Transverse colon (tissue), 4 donors: ENCODE measurements at regions not wholly inside any gene's neighbourhood (a gene's known extent, or its start where the extent isn't known, plus 50 kb on each side); places are given as distances from the start of the nearest gene placed in this dataset.

ENCODE experiments used
- DNase-seq: peaks from one replicate; pipeline ENCODE4 v3.0.0-alpha.2; 2019
- H3K27ac ChIP-seq, 4 donors: fragments of 200-600 bp; sonication (generic); 2 replicates each; pipeline ENCODE4 v1.5.1; 2016 to 2018; ENCODE audit warnings: inconsistent platforms in 4 of 4
- H3K27me3 ChIP-seq: fragments of 200-600 bp; sonication (generic); 2 replicates; pipeline ENCODE4 v1.5.1; 2017; ENCODE audit warnings: inconsistent platforms
- H3K36me3 ChIP-seq, 4 donors: fragments of 200-600 bp; sonication (generic); 2 replicates each; pipeline ENCODE4 v1.5.1; 2017 to 2019; ENCODE audit warnings: inconsistent platforms in 4 of 4
- H3K4me1 ChIP-seq, 4 donors: fragments of 200-600 bp; sonication (generic); 2 replicates each; pipeline ENCODE4 v1.5.1; 2017 to 2020; ENCODE audit warnings: inconsistent platforms in 4 of 4
- H3K4me3 ChIP-seq, 4 donors: fragments of 200-600 bp; sonication (generic); 1 replicate in 1 of 4; 2 replicates in 3 of 4; pipeline versions ENCODE4 v1.5.1 to v1.6.1; 2017 to 2019; ENCODE audit warnings: inconsistent platforms in 4 of 4
- H3K9me3 ChIP-seq, 2 donors: fragments of 200-600 bp; sonication (generic); 2 replicates each; pipeline ENCODE4 v1.5.1; 2017 to 2019; ENCODE audit warnings: inconsistent platforms in 2 of 2
- EP300 ChIP-seq: sonication (generic); formaldehyde crosslinking; IDR thresholded peaks from one replicate; pipeline ENCODE4 v1.6.1; 2017; ENCODE audit warnings: antibody characterized with exemption, low read depth
- POLR2A ChIP-seq: fragments of 450-650 bp; IDR thresholded peaks from one replicate; pipeline ENCODE4 v1.6.1; 2016; ENCODE audit warnings: antibody characterized with exemption, mild to moderate bottlenecking, moderate library complexity
- POLR2AphosphoS5 ChIP-seq, 3 donors: sonication (generic); formaldehyde crosslinking; IDR thresholded peaks; one replicate each; pipeline ENCODE4 v1.6.1; 2016; ENCODE audit warnings: antibody characterized with exemption in 3 of 3
- WGBS, 2 donors: methylation state at CpG; one replicate each; pipeline ENCODE4 v1.1.5; 2018; ENCODE audit warnings: low coverage in 1 of 2; 5-methylcytosine and 5-hydroxymethylcytosine counted together
- in situ Hi-C, 4 donors: fragments of 200-750 bp; cut with MboI; loops; one replicate each; pipeline versions ENCODE4 v1.15.0 to v1.15.1; 2017; ENCODE audit warnings: low sequenced_read_pairs in 3 of 4, low pct_ligation_motif_present in 1 of 4, low pct_unique_long_range_greater_than_20kb in 1 of 4
- intact Hi-C: fragments of 100-400 bp; cut with DNase I; formaldehyde crosslinking; loops from one replicate; pipeline ENCODE4 v1.15.1; 2023; ENCODE audit warnings: low total_unique reads
- TF ChIP-seq, protein P1 (sequence below), 5 experiments: fragments of 200-600 bp in 3 of 5; fragments of 450-650 bp in 2 of 5; sonication (generic) in 3 of 5; IDR thresholded peaks; 1 replicate in 2 of 5; 2 replicates in 3 of 5; pipeline ENCODE4 v1.5.1; 2016 to 2017; ENCODE audit warnings: antibody characterized with exemption in 5 of 5, inconsistent platforms in 3 of 5, mild to moderate bottlenecking in 2 of 5, moderate library complexity in 1 of 5

DNA sequence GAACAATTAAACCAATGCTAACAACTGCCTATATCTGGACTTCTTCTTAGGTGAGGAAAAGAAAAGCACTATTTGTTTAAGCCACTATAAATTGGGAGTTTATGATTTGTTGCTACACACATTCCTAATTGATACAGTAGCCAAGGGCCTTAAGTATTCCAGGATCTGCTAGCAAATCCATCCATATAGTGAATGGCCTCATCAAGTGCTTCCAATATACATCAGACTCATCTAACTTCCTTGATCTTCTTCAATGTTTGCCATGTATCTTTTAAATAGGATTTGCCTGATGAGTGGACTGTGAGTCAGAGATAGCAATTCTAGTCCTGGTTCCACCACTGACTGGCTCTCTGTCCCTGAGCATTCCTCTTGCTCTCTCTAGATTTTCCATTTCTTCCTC lies 430.2 kb downstream of the OMA1 start:
- in situ Hi-C loops = no loop called here
- no peak for DNase-seq
- H3K27me3 ChIP-seq = no peaks in the 10 kb centered on the region
- TF ChIP-seq EP300 (no peak), POLR2AphosphoS5 (IDR thresholded peaks at IDR 0.05) (no peak), POLR2A (no peak)
- TF ChIP-seq, protein P1, sequence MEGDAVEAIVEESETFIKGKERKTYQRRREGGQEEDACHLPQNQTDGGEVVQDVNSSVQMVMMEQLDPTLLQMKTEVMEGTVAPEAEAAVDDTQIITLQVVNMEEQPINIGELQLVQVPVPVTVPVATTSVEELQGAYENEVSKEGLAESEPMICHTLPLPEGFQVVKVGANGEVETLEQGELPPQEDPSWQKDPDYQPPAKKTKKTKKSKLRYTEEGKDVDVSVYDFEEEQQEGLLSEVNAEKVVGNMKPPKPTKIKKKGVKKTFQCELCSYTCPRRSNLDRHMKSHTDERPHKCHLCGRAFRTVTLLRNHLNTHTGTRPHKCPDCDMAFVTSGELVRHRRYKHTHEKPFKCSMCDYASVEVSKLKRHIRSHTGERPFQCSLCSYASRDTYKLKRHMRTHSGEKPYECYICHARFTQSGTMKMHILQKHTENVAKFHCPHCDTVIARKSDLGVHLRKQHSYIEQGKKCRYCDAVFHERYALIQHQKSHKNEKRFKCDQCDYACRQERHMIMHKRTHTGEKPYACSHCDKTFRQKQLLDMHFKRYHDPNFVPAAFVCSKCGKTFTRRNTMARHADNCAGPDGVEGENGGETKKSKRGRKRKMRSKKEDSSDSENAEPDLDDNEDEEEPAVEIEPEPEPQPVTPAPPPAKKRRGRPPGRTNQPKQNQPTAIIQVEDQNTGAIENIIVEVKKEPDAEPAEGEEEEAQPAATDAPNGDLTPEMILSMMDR (IDR thresholded peaks at IDR 0.05) = no peak
- H3K4me1 ChIP-seq = no peaks in the 10 kb centered on the region
- no peak overlapping the region for H3K27ac ChIP-seq
- no peaks in the 10 kb centered on the region for H3K9me3 ChIP-seq
- H3K4me3 ChIP-seq = no peak overlapping the region
- intact Hi-C loops = no loop called here
- no peaks in the 10 kb centered on the region for H3K36me3 ChIP-seq

DNA sequence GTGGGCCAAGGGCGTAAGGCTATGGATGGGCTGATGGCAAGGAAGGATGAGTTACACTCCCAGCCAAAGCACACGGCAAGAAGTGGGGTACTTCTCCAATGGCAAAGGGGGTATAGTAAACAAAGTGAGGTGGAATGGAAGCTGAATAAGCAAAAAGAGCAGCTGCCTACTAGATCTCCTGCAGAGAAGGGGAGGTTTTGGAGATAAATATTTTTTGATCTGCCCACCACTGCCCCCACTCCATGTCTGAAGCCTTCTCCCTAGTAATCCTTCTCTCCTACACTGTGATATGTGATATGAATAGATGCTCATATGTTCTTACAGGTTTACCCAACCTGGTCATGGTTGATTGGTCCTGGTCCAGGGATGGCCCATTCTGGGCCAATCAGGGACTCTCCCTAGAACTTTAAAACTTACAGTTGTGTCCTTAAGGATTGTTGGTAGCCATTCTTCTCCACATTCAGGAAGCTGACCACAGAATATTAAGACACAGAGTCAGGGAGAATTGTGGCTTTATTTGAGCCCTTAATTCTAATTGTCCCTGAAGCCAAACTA lies 436.8 kb downstream of the OMA1 start:
- intact Hi-C loops = no loop called here

DNA sequence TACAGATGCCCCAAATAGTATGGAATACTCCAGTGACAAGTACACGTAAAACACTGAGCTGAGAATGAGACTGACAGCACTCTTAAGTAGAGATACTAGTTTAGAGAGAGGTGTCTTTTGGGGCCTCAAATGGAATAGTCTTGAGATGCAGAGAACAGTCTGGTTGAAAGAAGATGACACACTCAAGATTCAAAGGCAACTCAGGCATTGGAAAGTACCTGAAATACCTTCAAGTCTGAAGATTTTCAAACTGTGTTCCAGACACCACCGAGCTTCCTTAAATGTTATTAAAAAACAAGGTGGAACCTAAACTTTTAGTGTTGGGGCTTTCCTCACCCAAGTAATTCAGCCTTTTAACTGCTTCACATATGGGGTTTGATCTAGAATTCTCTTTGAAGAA lies 437.7 kb downstream of the OMA1 start:
- in situ Hi-C loops (no loop called here), intact Hi-C loops (no loop called here)
- no peak overlapping the region for H3K27ac ChIP-seq
- no peaks in the 10 kb centered on the region for H3K4me1 ChIP-seq
- no peaks in the 10 kb centered on the region for H3K27me3 ChIP-seq
- no peaks in the 10 kb centered on the region for H3K9me3 ChIP-seq
- H3K36me3 ChIP-seq = no peaks in the 10 kb centered on the region
- 71 to 93% methylated on average over 2 of the region's 2 CpGs for WGBS, 2 donors
- no peak for DNase-seq
- H3K4me3 ChIP-seq = no peak overlapping the region
- TF ChIP-seq POLR2AphosphoS5 (IDR thresholded peaks at IDR 0.05) (no peak), EP300 (no peak), POLR2A (no peak)
- TF ChIP-seq, protein P1 (IDR thresholded peaks at IDR 0.05) = no peak

More for the DNA sequence above, 436.8 kb downstream of the OMA1 start:
- Histone ChIP-seq H3K27ac (no peak overlapping the region), H3K9me3 (no peaks in the 10 kb centered on the region), H3K4me1 (no peaks in the 10 kb centered on the region), H3K27me3 (no peaks in the 10 kb centered on the region), H3K4me3 (no peak overlapping the region), H3K36me3 (no peaks in the 10 kb centered on the region)
- DNase-seq = no peak
- no peak for TF ChIP-seq POLR2A
- TF ChIP-seq POLR2AphosphoS5 (IDR thresholded peaks at IDR 0.05) = no peak
- TF ChIP-seq EP300 = no peak
- TF ChIP-seq, protein P1 (IDR thresholded peaks at IDR 0.05) = no peak
- 20 to 85% methylated on average over 1 to 2 of the region's 2 CpGs for WGBS, 2 donors
- in situ Hi-C loops = no loop called here

DNA sequence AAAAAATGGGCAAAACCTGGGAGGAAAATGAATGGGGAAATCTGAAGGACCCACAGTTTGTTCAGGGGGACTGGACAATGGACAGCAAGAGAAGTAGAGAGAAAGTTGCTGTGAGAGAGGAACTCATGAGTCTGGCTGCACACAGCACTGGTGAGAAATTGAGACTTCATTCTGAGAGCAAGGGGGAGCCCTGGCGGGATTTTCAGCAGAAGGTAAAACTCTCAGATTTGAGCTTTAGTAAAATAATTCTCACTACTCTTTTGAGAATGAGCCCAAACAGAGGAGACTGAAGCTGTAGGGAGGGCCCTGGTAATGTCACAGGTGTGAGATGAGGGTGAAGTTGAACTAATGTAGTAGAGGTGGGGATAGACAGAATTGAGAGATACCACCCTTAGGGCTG lies 438.6 kb downstream of the OMA1 start:
- no peak overlapping the region for H3K4me3 ChIP-seq
- TF ChIP-seq POLR2AphosphoS5 (IDR thresholded peaks at IDR 0.05) = no peak
- TF ChIP-seq POLR2A = no peak
- TF ChIP-seq, protein P1 (IDR thresholded peaks at IDR 0.05) = no peak
- no peak for TF ChIP-seq EP300
- H3K9me3 ChIP-seq = no peaks in the 10 kb centered on the region
- H3K27me3 ChIP-seq = no peaks in the 10 kb centered on the region
- in situ Hi-C loops = no loop called here
- intact Hi-C loops = no loop called here
- WGBS, 2 donors = 93 to 100% methylated on average over 1 of the region's 1 CpG
- no peaks in the 10 kb centered on the region for H3K4me1 ChIP-seq
- H3K27ac ChIP-seq = no peak overlapping the region
- DNase-seq = no peak
- H3K36me3 ChIP-seq = no peaks in the 10 kb centered on the region
